ENCODE measurements at regions not wholly inside any gene's neighbourhood (a gene's known extent, or its start where the extent isn't known, plus 50 kb on each side); places are given as distances from the start of the nearest gene placed in this dataset.

- no peak overlapping the region for H3K27ac ChIP-seq
- H3K36me3 ChIP-seq: no peaks in the 10 kb centered on the region
- H3K4me3 ChIP-seq: no peak overlapping the region
- no peak for DNase-seq (ENCODE audit: low spot score)
- H3K4me1 ChIP-seq: peaks cover 0 to 4% of the 10 kb centered on the region in 2 donors
- no peak for TF ChIP-seq CTCF (IDR thresholded peaks at IDR 0.05)
- H3K27me3 ChIP-seq: no peaks in the 10 kb centered on the region
- no peaks in the 10 kb centered on the region for H3K9me3 ChIP-seq
Observed at GRCh38 chr12:90855534-90855933, 99.4 kb downstream of the CCER1 start.

- TF ChIP-seq CTCF (IDR thresholded peaks at IDR 0.05): peak; percentile 59 to 76
- no peak for DNase-seq (ENCODE audit: low spot score)
- H3K36me3 ChIP-seq: no peaks in the 10 kb centered on the region
- H3K4me3 ChIP-seq: no peak overlapping the region
- H3K9me3 ChIP-seq: no peaks in the 10 kb centered on the region
- H3K27ac ChIP-seq: no peak overlapping the region
- no peaks in the 10 kb centered on the region for H3K27me3 ChIP-seq
- H3K4me1 ChIP-seq: peaks cover 0 to 4% of the 10 kb centered on the region in 2 donors
Observed at GRCh38 chr12:90854136-90854689, 100.8 kb downstream of the CCER1 start.

GRCh38 chr12:90851800-90852718, 102.9 kb downstream of the CCER1 start:
- no peak for DNase-seq (ENCODE audit: low spot score)
- no peaks in the 10 kb centered on the region for H3K27me3 ChIP-seq
- no peaks in the 10 kb centered on the region for H3K4me1 ChIP-seq
- no peaks in the 10 kb centered on the region for H3K36me3 ChIP-seq
- no peak overlapping the region for H3K4me3 ChIP-seq
- H3K27ac ChIP-seq: no peak overlapping the region
- no peaks in the 10 kb centered on the region for H3K9me3 ChIP-seq
- TF ChIP-seq CTCF (IDR thresholded peaks at IDR 0.05): no peak

GRCh38 chr12:90842477-90842876, 112.5 kb downstream of the CCER1 start:
- Histone ChIP-seq H3K27me3 (no peaks in the 10 kb centered on the region), H3K4me3 (no peak overlapping the region), H3K4me1 (no peaks in the 10 kb centered on the region), H3K36me3 (no peaks in the 10 kb centered on the region), H3K9me3 (no peaks in the 10 kb centered on the region), H3K27ac (no peak overlapping the region)
- no peak for TF ChIP-seq CTCF (IDR thresholded peaks at IDR 0.05)
- no peak for DNase-seq (ENCODE audit: low spot score)

GRCh38 chr12:90841336-90841735, 113.6 kb downstream of the CCER1 start:
- H3K4me3 ChIP-seq: no peak overlapping the region
- TF ChIP-seq CTCF (IDR thresholded peaks at IDR 0.05): no peak
- H3K27me3 ChIP-seq: no peaks in the 10 kb centered on the region
- no peaks in the 10 kb centered on the region for H3K36me3 ChIP-seq
- no peaks in the 10 kb centered on the region for H3K4me1 ChIP-seq
- H3K9me3 ChIP-seq: no peaks in the 10 kb centered on the region
- no peak overlapping the region for H3K27ac ChIP-seq
- DNase-seq (ENCODE audit: low spot score): no peak

Data from right atrium auricular region (tissue), 2 donors.